Gastrocnemius medialis (tissue), 4 donors: ENCODE measurements at regions not wholly inside any gene's neighbourhood (a gene's known extent, or its start where the extent isn't known, plus 50 kb on each side); places are given as distances from the start of the nearest gene placed in this dataset.
A peak's percentile ranks its signal among the peaks of the same experiment; 100 is the strongest.

Source experiments
- ATAC-seq, 2 donors: fragments of 150-250 bp; one replicate each; pipeline ENCODE4 v1.9.1; 2016
- DNase-seq, 2 donors: peaks; one replicate each; pipeline ENCODE4 v3.0.0-alpha.2; 2019
- H3K27ac ChIP-seq, 4 donors: fragments of 200-600 bp; sonication (generic); 1 replicate in 1 of 4; 2 replicates in 3 of 4; pipeline ENCODE4 v1.5.1; 2016 to 2018; ENCODE audit warnings: mild to moderate bottlenecking in 2 of 4, moderate library complexity in 1 of 4
- H3K27me3 ChIP-seq, 3 donors: fragments of 200-600 bp; sonication (generic) in 2 of 3; 1 replicate in 1 of 3; 2 replicates in 2 of 3; pipeline versions ENCODE4 v1.5.1 to v1.6.0; 2016 to 2019; ENCODE audit warnings: mild to moderate bottlenecking in 1 of 3, moderate library complexity in 1 of 3
- H3K36me3 ChIP-seq, 2 donors: fragments of 200-600 bp; sonication (generic) in 1 of 2; one replicate each; pipeline ENCODE4 v1.5.1; 2017 to 2018
- H3K4me1 ChIP-seq, 2 donors: fragments of 200-600 bp; sonication (generic) in 1 of 2; one replicate each; pipeline ENCODE4 v1.5.1; 2016 to 2017; ENCODE audit warnings: mild to moderate bottlenecking in 2 of 2
- H3K4me3 ChIP-seq, 4 donors: fragments of 200-600 bp; sonication (generic) in 3 of 4; 1 replicate in 1 of 4; 2 replicates in 3 of 4; pipeline ENCODE4 v1.5.1; 2016 to 2019; ENCODE audit warnings: mild to moderate bottlenecking in 2 of 4
- H3K9me3 ChIP-seq, 3 donors: fragments of 200-600 bp; sonication (generic) in 2 of 3; 1 replicate in 1 of 3; 2 replicates in 2 of 3; pipeline ENCODE4 v1.5.1; 2016 to 2019
- POLR2A ChIP-seq, 2 donors: fragments of 450-650 bp; IDR thresholded peaks; one replicate each; pipeline ENCODE4 v1.6.1; 2017; ENCODE audit warnings: antibody characterized with exemption in 2 of 2, mild to moderate bottlenecking in 2 of 2, moderate library complexity in 2 of 2
- in situ Hi-C, 4 donors: fragments of 200-750 bp; cut with MboI; loops; one replicate each; pipeline versions ENCODE4 v1.15.0 to v1.8.0; 2017; ENCODE audit warnings: low sequenced_read_pairs in 4 of 4
- intact Hi-C: fragments of 100-400 bp; cut with DNase I; formaldehyde crosslinking; loops from one replicate; pipeline ENCODE4 v1.15.1; 2023; ENCODE audit warnings: low total_unique reads
- TF ChIP-seq, protein P1 (sequence below), 5 experiments: fragments of 450-650 bp in 3 of 5; fragments of 200-600 bp in 2 of 5; sonication (generic) in 2 of 5; IDR thresholded peaks in 4 of 5; conservative IDR thresholded peaks in 1 of 5; 1 replicate in 4 of 5; 2 replicates in 1 of 5; pipeline ENCODE4 v1.5.1; 2016 to 2019; ENCODE audit warnings: antibody characterized with exemption in 5 of 5, mild to moderate bottlenecking in 3 of 5, moderate library complexity in 3 of 5

DNA sequence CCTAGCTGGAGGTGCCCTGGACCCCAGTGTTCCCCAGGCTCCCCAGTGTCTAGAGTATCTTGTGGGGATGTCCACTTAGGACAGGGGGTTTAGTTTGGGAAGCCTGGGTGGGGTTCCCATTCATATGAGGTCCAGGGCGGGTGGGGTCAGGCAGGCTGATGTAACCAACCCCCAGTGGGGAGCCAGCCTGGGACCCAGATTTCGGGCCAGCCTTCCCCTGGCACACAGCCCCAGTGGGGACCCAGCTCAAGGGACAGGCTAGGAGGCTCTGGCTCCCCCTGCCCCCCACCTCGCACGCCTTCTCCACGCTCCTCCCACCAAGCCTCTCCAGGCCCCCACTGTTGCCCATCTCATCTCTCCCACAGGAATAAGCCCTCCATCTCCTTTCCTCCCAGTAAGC lies 323.5 kb downstream of the UACA start:
- TF ChIP-seq POLR2A (IDR thresholded peaks at IDR 0.05): no peak
- TF ChIP-seq, protein P1, sequence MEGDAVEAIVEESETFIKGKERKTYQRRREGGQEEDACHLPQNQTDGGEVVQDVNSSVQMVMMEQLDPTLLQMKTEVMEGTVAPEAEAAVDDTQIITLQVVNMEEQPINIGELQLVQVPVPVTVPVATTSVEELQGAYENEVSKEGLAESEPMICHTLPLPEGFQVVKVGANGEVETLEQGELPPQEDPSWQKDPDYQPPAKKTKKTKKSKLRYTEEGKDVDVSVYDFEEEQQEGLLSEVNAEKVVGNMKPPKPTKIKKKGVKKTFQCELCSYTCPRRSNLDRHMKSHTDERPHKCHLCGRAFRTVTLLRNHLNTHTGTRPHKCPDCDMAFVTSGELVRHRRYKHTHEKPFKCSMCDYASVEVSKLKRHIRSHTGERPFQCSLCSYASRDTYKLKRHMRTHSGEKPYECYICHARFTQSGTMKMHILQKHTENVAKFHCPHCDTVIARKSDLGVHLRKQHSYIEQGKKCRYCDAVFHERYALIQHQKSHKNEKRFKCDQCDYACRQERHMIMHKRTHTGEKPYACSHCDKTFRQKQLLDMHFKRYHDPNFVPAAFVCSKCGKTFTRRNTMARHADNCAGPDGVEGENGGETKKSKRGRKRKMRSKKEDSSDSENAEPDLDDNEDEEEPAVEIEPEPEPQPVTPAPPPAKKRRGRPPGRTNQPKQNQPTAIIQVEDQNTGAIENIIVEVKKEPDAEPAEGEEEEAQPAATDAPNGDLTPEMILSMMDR (IDR thresholded peaks at IDR 0.05 in 4 of 5, conservative IDR thresholded peaks at IDR 0.05 in 1 of 5): no peak
- Histone ChIP-seq H3K4me3 (no peak overlapping the region), H3K27ac (no peak overlapping the region), H3K9me3 (no peaks in the 10 kb centered on the region), H3K4me1 (no peaks in the 10 kb centered on the region), H3K27me3 (no peaks in the 10 kb centered on the region), H3K36me3 (no peaks in the 10 kb centered on the region)
- in situ Hi-C loops (no loop called here), intact Hi-C loops (no loop called here)
- DNase-seq (no peak), ATAC-seq (no peak)

DNA sequence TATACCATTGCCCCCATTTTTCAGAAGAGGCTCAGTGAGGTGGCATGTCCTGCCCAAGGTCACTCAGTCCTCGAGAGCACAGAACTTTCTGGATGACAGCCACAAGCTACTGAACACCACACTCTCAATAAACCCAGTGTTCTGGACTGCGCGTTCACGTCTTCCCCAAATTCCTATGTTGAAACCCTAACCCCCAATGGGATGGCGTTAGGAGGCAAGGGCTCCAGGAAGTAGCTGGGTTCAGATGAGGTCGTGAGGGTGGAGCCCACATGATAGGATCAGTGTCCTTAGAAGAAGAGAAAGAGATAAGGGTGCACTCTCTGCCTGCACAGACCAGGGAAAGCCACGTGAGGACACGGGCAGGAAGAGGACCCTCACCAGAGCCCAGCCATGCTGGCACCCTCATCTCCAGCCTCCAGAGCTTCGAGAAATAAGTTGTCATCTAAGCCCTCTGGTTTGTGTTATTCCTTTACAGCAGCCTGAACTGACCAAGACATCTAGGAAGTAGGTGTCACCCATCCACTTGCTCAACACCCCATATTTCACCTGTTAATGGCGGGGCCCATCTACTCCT lies 324.0 kb downstream of the UACA start:
- TF ChIP-seq POLR2A (IDR thresholded peaks at IDR 0.05): no peak
- TF ChIP-seq, protein P1 (IDR thresholded peaks at IDR 0.05 in 4 of 5, conservative IDR thresholded peaks at IDR 0.05 in 1 of 5): no peak
- DNase-seq (no peak), ATAC-seq (peak in 1 of 2 donors; percentile 33)
- H3K4me3 ChIP-seq: no peak overlapping the region
- in situ Hi-C loops (no loop called here), intact Hi-C loops (no loop called here)
- no peaks in the 10 kb centered on the region for H3K9me3 ChIP-seq
- no peaks in the 10 kb centered on the region for H3K27me3 ChIP-seq
- H3K36me3 ChIP-seq: no peaks in the 10 kb centered on the region
- H3K4me1 ChIP-seq: no peaks in the 10 kb centered on the region
- H3K27ac ChIP-seq: no peak overlapping the region

DNA sequence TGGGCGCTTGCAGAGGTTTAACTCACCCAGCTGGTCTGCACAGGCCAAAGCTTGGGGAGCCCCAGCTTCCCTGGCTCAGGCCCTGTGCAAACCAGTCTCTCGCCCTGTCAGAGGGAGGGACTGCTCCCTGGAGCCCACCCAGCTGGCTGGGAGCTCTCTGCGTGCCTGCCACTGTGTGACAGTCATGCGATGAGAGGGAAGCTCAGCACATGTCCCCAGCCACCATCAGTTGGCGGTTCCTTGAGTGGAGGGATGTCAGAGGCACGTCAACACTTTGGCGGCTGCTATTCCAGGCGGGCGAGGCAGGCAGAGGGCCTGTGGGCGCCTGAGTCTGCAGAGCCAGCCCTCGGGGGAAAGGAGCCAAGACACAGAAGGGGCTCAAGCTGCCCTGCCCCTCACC lies 324.6 kb downstream of the UACA start:
- H3K4me3 ChIP-seq: no peak overlapping the region
- intact Hi-C loops (no loop called here), in situ Hi-C loops (no loop called here)
- ATAC-seq (no peak), DNase-seq (no peak)
- no peaks in the 10 kb centered on the region for H3K9me3 ChIP-seq
- no peaks in the 10 kb centered on the region for H3K27me3 ChIP-seq
- no peaks in the 10 kb centered on the region for H3K4me1 ChIP-seq
- H3K36me3 ChIP-seq: no peaks in the 10 kb centered on the region
- no peak overlapping the region for H3K27ac ChIP-seq
- TF ChIP-seq, protein P1 (IDR thresholded peaks at IDR 0.05 in 4 of 5, conservative IDR thresholded peaks at IDR 0.05 in 1 of 5): no peak
- no peak for TF ChIP-seq POLR2A (IDR thresholded peaks at IDR 0.05)

DNA sequence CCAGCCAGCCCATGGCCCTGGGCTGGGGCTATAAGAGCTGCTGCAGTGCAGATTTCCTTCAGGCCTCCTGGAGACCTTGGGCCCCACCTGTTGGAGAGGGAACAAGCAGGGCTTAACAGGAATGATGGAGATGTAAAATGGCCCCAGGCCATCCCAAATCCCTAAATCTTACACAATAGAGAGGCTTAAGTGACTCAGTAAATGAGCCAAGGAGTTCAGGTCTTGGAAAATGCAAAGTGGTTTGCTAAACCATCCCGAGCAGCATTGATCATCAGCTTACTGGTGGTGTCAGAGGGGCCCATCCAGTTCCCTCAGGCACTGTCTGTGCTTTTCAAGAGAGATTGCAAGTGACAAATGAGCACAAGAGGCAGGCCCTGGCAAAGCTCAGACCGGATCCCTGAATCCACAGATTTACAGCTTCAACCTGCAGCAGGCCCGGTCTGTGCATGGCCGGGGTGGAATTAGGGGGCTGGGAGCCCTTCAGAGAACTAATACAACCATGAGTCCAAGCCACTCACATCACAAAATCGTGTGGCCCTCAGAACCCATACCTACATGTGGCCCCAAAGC lies 325.4 kb downstream of the UACA start:
- Histone ChIP-seq H3K4me3 (no peak overlapping the region), H3K27me3 (no peaks in the 10 kb centered on the region), H3K27ac (no peak overlapping the region), H3K36me3 (no peaks in the 10 kb centered on the region), H3K4me1 (no peaks in the 10 kb centered on the region), H3K9me3 (no peaks in the 10 kb centered on the region)
- in situ Hi-C loops (no loop called here), intact Hi-C loops (no loop called here)
- no peak for TF ChIP-seq POLR2A (IDR thresholded peaks at IDR 0.05)
- TF ChIP-seq, protein P1 (IDR thresholded peaks at IDR 0.05 in 4 of 5, conservative IDR thresholded peaks at IDR 0.05 in 1 of 5): no peak
- ATAC-seq: no peak
- no peak for DNase-seq

DNA sequence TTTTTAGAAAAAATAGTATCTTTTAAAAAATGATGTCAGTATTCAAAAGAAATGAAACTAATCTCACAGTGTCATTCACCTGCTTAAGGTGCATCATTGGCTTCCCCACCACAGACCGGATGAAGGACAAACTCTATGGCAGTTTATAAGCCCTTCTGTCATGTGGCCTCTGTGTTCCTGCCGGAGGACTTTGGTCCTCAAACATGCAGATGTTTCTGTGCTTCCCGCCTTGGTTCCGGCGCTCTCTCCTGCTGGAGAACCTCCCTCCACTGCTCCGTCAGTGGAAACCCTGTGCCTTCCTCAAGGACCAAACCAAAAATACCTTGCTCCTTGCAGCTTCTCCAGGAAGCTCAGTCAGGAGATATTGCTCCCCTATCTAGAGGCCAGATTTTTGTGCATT lies 326.3 kb downstream of the UACA start:
- Histone ChIP-seq H3K4me3 (no peak overlapping the region), H3K4me1 (no peaks in the 10 kb centered on the region), H3K36me3 (no peaks in the 10 kb centered on the region), H3K27ac (no peak overlapping the region), H3K27me3 (no peaks in the 10 kb centered on the region), H3K9me3 (no peaks in the 10 kb centered on the region)
- in situ Hi-C loops (no loop called here), intact Hi-C loops (no loop called here)
- TF ChIP-seq, protein P1 (IDR thresholded peaks at IDR 0.05 in 4 of 5, conservative IDR thresholded peaks at IDR 0.05 in 1 of 5): no peak
- no peak for TF ChIP-seq POLR2A (IDR thresholded peaks at IDR 0.05)
- DNase-seq: no peak
- ATAC-seq: no peak
